Psoas muscle (tissue), 7 donors: ENCODE measurements at regions not wholly inside any gene's neighbourhood (a gene's known extent, or its start where the extent isn't known, plus 50 kb on each side); places are given as distances from the start of the nearest gene placed in this dataset.

Experiments
- ATAC-seq, 4 donors: fragments of 200-7000 bp; cut with Tn5 transposase; one replicate each; pipeline ENCODE4 v1.9.1; 2020; ENCODE audit warnings: moderate library complexity in 3 of 4, mild to moderate bottlenecking in 2 of 4
- DNase-seq, 2 donors: peaks; one replicate each; pipeline ENCODE4 v3.0.0-alpha.2; 2020
- H3K27ac ChIP-seq: fragments of 200-600 bp; one replicate; pipeline ENCODE4 v1.8.0; 2022
- H3K27me3 ChIP-seq, 3 donors: fragments of 200-600 bp in 1 of 3; one replicate each; pipeline versions ENCODE4 v1.6.1 to v1.8.0; 2013 to 2022; ENCODE audit warnings: low read length in 2 of 3, mild to moderate bottlenecking in 2 of 3, moderate library complexity in 1 of 3; ENCODE audit not compliant: insufficient read depth in 3 of 3
- H3K36me3 ChIP-seq, 2 donors: fragments of 200-600 bp in 1 of 2; one replicate each; pipeline versions ENCODE4 v1.6.1 to v1.8.0; 2013 to 2022; ENCODE audit warnings: low read depth in 1 of 2, mild to moderate bottlenecking in 1 of 2, moderate library complexity in 1 of 2; ENCODE audit not compliant: insufficient read depth in 1 of 2
- H3K4me1 ChIP-seq: fragments of 200-600 bp; one replicate; pipeline ENCODE4 v1.8.0; 2022
- H3K4me3 ChIP-seq: fragments of 200-600 bp; one replicate; pipeline ENCODE4 v1.8.0; 2022; ENCODE audit warnings: mild to moderate bottlenecking
- H3K9me3 ChIP-seq: fragments of 200-600 bp; one replicate; pipeline ENCODE4 v1.8.0; 2022
- CTCF ChIP-seq: fragments of 200-600 bp; IDR thresholded peaks from one replicate; pipeline ENCODE4 v1.8.0; 2022; ENCODE audit warnings: antibody characterized with exemption
- WGBS, 3 donors: extraction: QIAGEN DNeasy Blood & Tissue Kit; methylation state at CpG; one replicate each; pipeline versions ENCODE4 v1.1.6 to v1.1.7; 2013; 5-methylcytosine and 5-hydroxymethylcytosine counted together
- intact Hi-C, 2 donors: fragments of 100-400 bp; cut with DNase I; formaldehyde crosslinking; loops; one replicate each; pipeline versions ENCODE4 v1.11.0 to v1.14.2; 2022
- donor health status: healthy with polysubstance abuse.
- donor health status: DM: no; HTN: no; CAD: no; lungs with moderate emphysema.
- donor health status: Bipolar disorder and iron deficiency.
- donor health status: healthy.
- donor health status: DM: yes; HTN: yes; CAD: no.
- donor health status: DM: no; HTN: no; CAD: no.
- donor health status: DM: yes; HTN: yes; CAD: no.

- Histone ChIP-seq H3K27me3 (no peaks in the 10 kb centered on the region), H3K4me1 (no peaks in the 10 kb centered on the region), H3K4me3 (no peak overlapping the region), H3K36me3 (no peaks in the 10 kb centered on the region), H3K9me3 (no peaks in the 10 kb centered on the region), H3K27ac (no peak overlapping the region)
- ATAC-seq (no peak), DNase-seq (no peak)
- no peak for TF ChIP-seq CTCF
- intact Hi-C loops = no loop called here
- 84 to 89% (median 85%) methylated on average over 25 of the region's 25 CpGs for WGBS, 3 donors
These were observed 186.7 kb upstream of the SHH start for GRCh38 chr7:155998766-155999630.

- H3K4me1 ChIP-seq = no peaks in the 10 kb centered on the region
- H3K9me3 ChIP-seq = no peaks in the 10 kb centered on the region
- H3K4me3 ChIP-seq = no peak overlapping the region
- no peak for ATAC-seq
- WGBS, 3 donors = 74 to 79% (median 76%) methylated on average over 23 of the region's 23 CpGs
- no peak overlapping the region for H3K27ac ChIP-seq
- no peaks in the 10 kb centered on the region for H3K36me3 ChIP-seq
- H3K27me3 ChIP-seq = no peaks in the 10 kb centered on the region
- no peak for TF ChIP-seq CTCF
- intact Hi-C loops = no loop called here
- no peak for DNase-seq
These were observed 186.0 kb upstream of the SHH start for GRCh38 chr7:155998328-155998691.

GRCh38 chr7:155997431-155998327 lies 185.4 kb upstream of the SHH start:
- intact Hi-C loops = no loop called here
- H3K4me1 ChIP-seq = no peaks in the 10 kb centered on the region
- H3K9me3 ChIP-seq = no peaks in the 10 kb centered on the region
- DNase-seq (no peak), ATAC-seq (no peak)
- no peaks in the 10 kb centered on the region for H3K27me3 ChIP-seq
- H3K36me3 ChIP-seq = no peaks in the 10 kb centered on the region
- no peak overlapping the region for H3K27ac ChIP-seq
- TF ChIP-seq CTCF = no peak
- 75 to 76% (median 75%) methylated on average over 35 of the region's 35 CpGs for WGBS, 3 donors
- H3K4me3 ChIP-seq = no peak overlapping the region

GRCh38 chr7:155996718-155997280 lies 184.5 kb upstream of the SHH start:
- Histone ChIP-seq H3K4me1 (no peaks in the 10 kb centered on the region), H3K27ac (no peak overlapping the region), H3K4me3 (no peak overlapping the region), H3K36me3 (no peaks in the 10 kb centered on the region), H3K9me3 (no peaks in the 10 kb centered on the region), H3K27me3 (no peaks in the 10 kb centered on the region)
- intact Hi-C loops = no loop called here
- TF ChIP-seq CTCF = no peak
- no peak for DNase-seq
- no peak for ATAC-seq
- 41 to 54% (median 42%) methylated on average over 12 of the region's 12 CpGs for WGBS, 3 donors
